Endothelial cell of umbilical vein (primary cell): ENCODE measurements at regions not wholly inside any gene's neighbourhood (a gene's known extent, or its start where the extent isn't known, plus 50 kb on each side); places are given as distances from the start of the nearest gene placed in this dataset.

Experiments
- BruUV-seq: library from RNA; stranded (reverse); fragments of 400-500 nt; replicated peaks from 2 replicates; lab custom pipeline; 2021; lab: Mats Ljungman, UMichigan
- CTCF ChIA-PET: fragments of 300-600, 350-600 bp; sonication (Branson Sonifier 250); formaldehyde crosslinking; loops from one replicate; lab custom pipeline; 2021; ENCODE audit warnings: antibody characterized with exemption, inconsistent platforms; lab: Charles Lee
- POLR2A ChIA-PET: fragments of 300-600, 350-600 bp; sonication (Branson Sonifier 250); formaldehyde crosslinking; loops from one replicate; lab custom pipeline; 2021; ENCODE audit warnings: antibody characterized with exemption, inconsistent platforms; lab: Charles Lee
- DNase-seq: peaks from one replicate; pipeline ENCODE4 v3.0.0-alpha.2; 2011; ENCODE audit warnings: low read depth, low spot score
- FAIRE-seq: peaks from 2 replicates; lab custom pipeline; 2011; peaks lifted over from hg19 to GRCh38; lab: Jason Lieb, UNC
- H2AFZ ChIP-seq: 2 replicates; pipeline ENCODE4 v1.6.0; 2012; ENCODE audit warnings: low read depth, low read length, control low read depth, inconsistent platforms
- H3K27ac ChIP-seq: 2 replicates; pipeline ENCODE4 v1.5.1; 2011; ENCODE audit warnings: low read depth, mild to moderate bottlenecking, control low read depth, low read length, moderate library complexity; ENCODE audit not compliant: insufficient read depth
- H3K27me3 ChIP-seq, 2 experiments: 2 replicates each; pipeline versions ENCODE4 v1.6.0 to v1.6.1; 2011; ENCODE audit warnings: low read length in 2 of 2, mixed read lengths in 1 of 2; ENCODE audit not compliant: control insufficient read depth in 2 of 2, insufficient read depth in 2 of 2
- H3K36me3 ChIP-seq, 2 experiments: 2 replicates in 1 of 2; 3 replicates in 1 of 2; pipeline ENCODE4 v1.5.1; 2011; ENCODE audit warnings: low read length in 2 of 2, mild to moderate bottlenecking in 1 of 2, moderate library complexity in 1 of 2; ENCODE audit not compliant: control insufficient read depth in 2 of 2, insufficient read depth in 2 of 2; ENCODE audit errors: extremely low read depth in 1 of 2
- H3K4me1 ChIP-seq: 3 replicates; pipeline ENCODE4 v1.5.1; 2011; ENCODE audit warnings: mild to moderate bottlenecking, low read length; ENCODE audit not compliant: control insufficient read depth, insufficient read depth; ENCODE audit errors: extremely low read depth
- H3K4me2 ChIP-seq: 2 replicates; pipeline ENCODE4 v1.6.1; 2011; ENCODE audit warnings: low read length, control low read depth, mixed read lengths; ENCODE audit not compliant: insufficient read depth
- H3K4me3 ChIP-seq, 3 experiments: fragments of 200-600 bp in 1 of 3; sonication (generic), shearing (Covaris generic) in 1 of 3; replicated peaks in 1 of 3; 2 replicates each; pipeline ENCODE4 v1.5.1; 2011 to 2016; ENCODE audit warnings: control low read depth in 3 of 3, low read length in 3 of 3, mild to moderate bottlenecking in 2 of 3, inconsistent platforms in 1 of 3, low read depth in 1 of 3, moderate library complexity in 1 of 3; ENCODE audit not compliant: insufficient read depth in 1 of 3
- H3K79me2 ChIP-seq: 2 replicates; pipeline ENCODE4 v1.6.0; 2012; ENCODE audit warnings: low read length, inconsistent platforms; ENCODE audit not compliant: control insufficient read depth, insufficient read depth
- H3K9ac ChIP-seq: replicated peaks from 2 replicates; pipeline ENCODE3; 2011; ENCODE audit warnings: low read length, control low read depth; ENCODE audit not compliant: insufficient read depth; ENCODE audit errors: extremely low read depth
- H3K9me1 ChIP-seq: replicated peaks from 3 replicates; pipeline ENCODE4 v1.6.0; 2011; ENCODE audit warnings: mild to moderate bottlenecking, low read length; ENCODE audit not compliant: control insufficient read depth, insufficient read depth; ENCODE audit errors: extremely low read depth
- H3K9me3 ChIP-seq: replicated peaks from 2 replicates; pipeline ENCODE4 v1.5.1; 2012; ENCODE audit warnings: low read length, inconsistent platforms; ENCODE audit not compliant: control insufficient read depth, insufficient read depth
- H4K20me1 ChIP-seq: replicated peaks from 2 replicates; pipeline ENCODE3; 2011; ENCODE audit warnings: mild to moderate bottlenecking, low read length; ENCODE audit not compliant: control insufficient read depth, insufficient read depth; ENCODE audit errors: extremely low read depth
- EZH2 ChIP-seq: IDR thresholded peaks from 2 replicates; pipeline ENCODE4 v1.6.1; 2012; ENCODE audit warnings: borderline replicate concordance, low read depth, mild to moderate bottlenecking, moderate library complexity, low read length, inconsistent platforms; ENCODE audit not compliant: severe bottlenecking
- FOS ChIP-seq: IDR thresholded peaks from 2 replicates; pipeline ENCODE4 v1.6.1; 2011; ENCODE audit warnings: mild to moderate bottlenecking, low read length, moderate library complexity, borderline replicate concordance; ENCODE audit not compliant: insufficient read depth
- GATA2 ChIP-seq: IDR thresholded peaks from 2 replicates; pipeline ENCODE4 v1.7.0; 2011; ENCODE audit warnings: low read depth, mild to moderate bottlenecking, moderate library complexity, mixed read lengths, low read length; ENCODE audit not compliant: insufficient read length, insufficient read depth
- JUN ChIP-seq: IDR thresholded peaks from 2 replicates; pipeline ENCODE4 v1.6.1; 2011; ENCODE audit warnings: borderline replicate concordance, low read depth; ENCODE audit not compliant: insufficient read length, insufficient read depth
- MYC ChIP-seq: IDR thresholded peaks from one replicate; pipeline ENCODE4 v1.6.1; 2011; ENCODE audit warnings: mild to moderate bottlenecking, low read depth, low read length
- POLR2A ChIP-seq: IDR thresholded peaks from 2 replicates; pipeline ENCODE4 v1.6.1; 2012; ENCODE audit warnings: low read depth, mild to moderate bottlenecking, control low read depth, low read length
- POLR2AphosphoS5 ChIP-seq: IDR thresholded peaks from 2 replicates; pipeline ENCODE4 v1.6.1; 2012; ENCODE audit warnings: low read depth, mild to moderate bottlenecking, control low read depth, low read length, moderate library complexity; ENCODE audit not compliant: insufficient read depth
- dilution Hi-C: fragments of 300-500 bp; cut with MboI; formaldehyde crosslinking; loops from one replicate; pipeline ENCODE4 v1.15.0; 2019; ENCODE audit warnings: low sequenced_read_pairs; ENCODE audit not compliant: extremely low pct_ligation_motif_present
- intact Hi-C: fragments of 100-400 bp; cut with micrococcal nuclease; formaldehyde crosslinking; loops from one replicate; pipeline ENCODE4 v1.10.0; 2022
- TF ChIP-seq, protein P1 (sequence below): IDR thresholded peaks from 2 replicates; pipeline ENCODE4 v1.6.1; 2011; ENCODE audit not compliant: insufficient read depth, insufficient read length
- TF ChIP-seq, protein P2 (sequence below), 2 donors: IDR thresholded peaks; 1 replicate in 1 of 2; 2 replicates in 1 of 2; pipeline ENCODE4 v1.5.1; 2011; ENCODE audit warnings: low read length in 2 of 2, mild to moderate bottlenecking in 2 of 2, moderate library complexity in 2 of 2, control low read depth in 1 of 2, inconsistent platforms in 1 of 2, low read depth in 1 of 2; ENCODE audit not compliant: insufficient read depth in 1 of 2; ENCODE audit errors: extremely low read depth in 1 of 2

DNA sequence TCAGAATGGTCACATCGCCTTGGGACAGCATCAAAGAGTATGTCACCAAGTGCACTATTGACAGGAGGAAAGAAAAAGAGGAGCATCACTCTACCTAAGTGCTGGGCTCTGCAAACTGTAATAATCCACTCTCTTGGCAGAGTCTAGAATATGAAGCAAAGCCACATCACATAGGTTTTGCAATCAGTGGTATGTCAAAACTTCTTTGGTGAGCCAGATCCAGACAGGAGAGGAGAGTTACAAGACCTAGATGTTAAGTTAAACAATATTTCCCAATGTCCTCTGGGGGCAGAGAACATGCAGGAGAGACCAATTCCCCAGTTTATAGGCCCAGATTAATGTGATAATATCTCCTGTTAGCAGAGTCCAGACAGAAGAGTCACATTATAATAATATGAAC is 1032.6 kb upstream of the AMELY start:
- dilution Hi-C loops: no loop called here
- FAIRE-seq (no peak), DNase-seq (no peak)
- Histone ChIP-seq H3K4me2 (no peak overlapping the region), H3K9ac (no peak overlapping the region), H3K36me3 (no peaks in the 10 kb centered on the region), H3K27me3 (no peaks in the 10 kb centered on the region), H3K79me2 (no peaks in the 10 kb centered on the region), H3K4me3 (no peak overlapping the region), H2AFZ (no peak overlapping the region), H4K20me1 (no peaks in the 10 kb centered on the region), H3K9me3 (no peaks in the 10 kb centered on the region), H3K27ac (no peak overlapping the region), H3K4me1 (no peaks in the 10 kb centered on the region), H3K9me1 (no peaks in the 10 kb centered on the region)
- ChIA-PET CTCF (no interaction called here), POLR2A (no interaction called here)
- TF ChIP-seq POLR2AphosphoS5 (no peak), EZH2 (no peak), GATA2 (no peak), POLR2A (no peak), FOS (no peak), JUN (no peak), MYC (no peak)
- TF ChIP-seq, protein P1, sequence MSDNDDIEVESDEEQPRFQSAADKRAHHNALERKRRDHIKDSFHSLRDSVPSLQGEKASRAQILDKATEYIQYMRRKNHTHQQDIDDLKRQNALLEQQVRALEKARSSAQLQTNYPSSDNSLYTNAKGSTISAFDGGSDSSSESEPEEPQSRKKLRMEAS: no peak
- TF ChIP-seq, protein P2, sequence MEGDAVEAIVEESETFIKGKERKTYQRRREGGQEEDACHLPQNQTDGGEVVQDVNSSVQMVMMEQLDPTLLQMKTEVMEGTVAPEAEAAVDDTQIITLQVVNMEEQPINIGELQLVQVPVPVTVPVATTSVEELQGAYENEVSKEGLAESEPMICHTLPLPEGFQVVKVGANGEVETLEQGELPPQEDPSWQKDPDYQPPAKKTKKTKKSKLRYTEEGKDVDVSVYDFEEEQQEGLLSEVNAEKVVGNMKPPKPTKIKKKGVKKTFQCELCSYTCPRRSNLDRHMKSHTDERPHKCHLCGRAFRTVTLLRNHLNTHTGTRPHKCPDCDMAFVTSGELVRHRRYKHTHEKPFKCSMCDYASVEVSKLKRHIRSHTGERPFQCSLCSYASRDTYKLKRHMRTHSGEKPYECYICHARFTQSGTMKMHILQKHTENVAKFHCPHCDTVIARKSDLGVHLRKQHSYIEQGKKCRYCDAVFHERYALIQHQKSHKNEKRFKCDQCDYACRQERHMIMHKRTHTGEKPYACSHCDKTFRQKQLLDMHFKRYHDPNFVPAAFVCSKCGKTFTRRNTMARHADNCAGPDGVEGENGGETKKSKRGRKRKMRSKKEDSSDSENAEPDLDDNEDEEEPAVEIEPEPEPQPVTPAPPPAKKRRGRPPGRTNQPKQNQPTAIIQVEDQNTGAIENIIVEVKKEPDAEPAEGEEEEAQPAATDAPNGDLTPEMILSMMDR (IDR thresholded peaks at IDR 0.05; ENCODE audit: extremely low read depth in 1 of 2, insufficient read depth in 1 of 2, low read depth in 1 of 2, low read length in 2 of 2): no peak
- intact Hi-C loops: no loop called here
- no TSS peak for BruUV-seq
